ENCODE measurements at regions not wholly inside any gene's neighbourhood (a gene's known extent, or its start where the extent isn't known, plus 50 kb on each side); places are given as distances from the start of the nearest gene placed in this dataset.

GRCh38 chr6:106790149-106790770 lies 160.9 kb downstream of the QRSL1 start:
- TF ChIP-seq CTCF (IDR thresholded peaks at IDR 0.05; ENCODE audit: low read depth, low read length), result no peak
- TF ChIP-seq EZH2phosphoT487 (IDR thresholded peaks at IDR 0.05; ENCODE audit: low read depth), result no peak
